GM12892 (cell line): ENCODE measurements at regions not wholly inside any gene's neighbourhood (a gene's known extent, or its start where the extent isn't known, plus 50 kb on each side); places are given as distances from the start of the nearest gene placed in this dataset.
"Not testable (repeated sequence)": the region's sequence is repeated elsewhere in the genome, so short reads cannot be mapped to it uniquely, and the experiment has no call there.

Experiments used
- DNase-seq: peaks from one replicate; pipeline ENCODE4 v3.0.0; 2011; ENCODE audit not compliant: insufficient read length
- FAIRE-seq: peaks from 2 replicates; lab custom pipeline; 2011; peaks lifted over from hg19 to GRCh38; lab: Jason Lieb, UNC
- POLR2A ChIP-seq: IDR thresholded peaks from 2 replicates; pipeline ENCODE4 v1.6.1; 2011; ENCODE audit warnings: low read depth, low read length, control low read depth
- POLR2AphosphoS5 ChIP-seq: IDR thresholded peaks from 2 replicates; pipeline ENCODE4 v1.6.1; 2011; ENCODE audit warnings: low read depth, low read length, control low read depth
- TAF1 ChIP-seq: IDR thresholded peaks from 2 replicates; pipeline ENCODE4 v1.6.1; 2011; ENCODE audit warnings: low read depth, mild to moderate bottlenecking, control low read depth, low read length, borderline replicate concordance

DNA sequence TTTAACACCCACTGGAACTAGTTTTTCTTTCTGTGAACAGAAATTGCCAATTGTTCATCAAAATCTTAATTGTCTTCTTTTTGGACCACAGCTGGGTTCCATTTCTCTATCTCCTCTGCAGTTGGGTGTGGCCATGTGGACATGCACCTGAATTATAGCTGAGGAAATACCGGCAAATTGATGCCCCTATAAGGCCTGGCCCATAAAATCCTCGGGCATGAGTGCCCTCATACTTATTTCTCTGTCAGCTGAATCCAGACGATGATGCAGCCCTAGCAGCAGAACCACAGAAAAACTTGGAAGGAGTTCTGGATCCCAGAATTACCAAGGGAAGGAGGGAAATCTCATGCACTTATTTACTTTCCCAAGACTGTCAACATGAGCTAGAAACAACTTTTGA, 249.0 kb downstream of the CYRIA start:
- TF ChIP-seq POLR2AphosphoS5 (no peak), POLR2A (no peak), TAF1 (no peak)
- FAIRE-seq (no peak), DNase-seq (no peak)

DNA sequence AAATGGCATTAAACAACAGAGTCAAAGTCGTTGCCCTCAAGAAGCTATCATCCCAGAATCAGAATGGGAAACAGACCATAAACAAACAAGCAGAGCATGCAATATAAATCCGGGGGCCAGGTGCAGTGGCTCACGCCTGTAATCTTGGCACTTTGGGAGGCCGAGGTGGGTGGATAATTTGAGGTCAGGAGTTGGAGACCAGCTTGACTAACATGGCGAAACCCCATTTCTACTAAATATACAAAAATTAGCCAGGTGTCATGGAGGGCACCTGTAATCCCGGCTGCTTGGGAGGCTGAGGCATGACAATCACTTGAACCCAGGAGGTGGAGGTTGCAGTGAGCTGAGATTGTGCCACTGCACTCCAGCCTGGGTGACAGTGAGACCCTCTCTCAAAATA, 249.8 kb downstream of the CYRIA start:
- FAIRE-seq: not testable (repeated sequence)

DNA sequence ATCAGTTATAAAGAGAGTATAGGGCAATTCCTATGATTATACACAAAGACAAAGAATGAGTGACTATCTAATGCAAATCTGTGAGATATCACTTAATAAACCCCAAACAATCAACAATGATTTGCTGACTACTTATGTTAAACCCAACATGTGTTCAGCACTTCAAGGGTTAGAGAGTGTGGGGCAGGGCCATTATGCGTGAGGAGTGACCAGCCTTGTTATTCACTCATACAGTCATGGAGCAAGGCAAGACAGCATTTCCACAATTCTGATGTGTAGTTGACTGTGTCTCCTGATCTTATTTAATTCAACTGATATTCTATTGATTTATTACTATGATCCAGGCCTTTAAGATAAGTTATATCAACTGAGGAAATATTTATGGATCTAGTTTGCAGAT, 251.7 kb downstream of the CYRIA start:
- DNase-seq (no peak), FAIRE-seq (no peak)
- no peak for TF ChIP-seq POLR2AphosphoS5
- TF ChIP-seq POLR2A: no peak
- no peak for TF ChIP-seq TAF1

More for the DNA sequence above, 249.8 kb downstream of the CYRIA start:
- DNase-seq: not testable (repeated sequence)

DNA sequence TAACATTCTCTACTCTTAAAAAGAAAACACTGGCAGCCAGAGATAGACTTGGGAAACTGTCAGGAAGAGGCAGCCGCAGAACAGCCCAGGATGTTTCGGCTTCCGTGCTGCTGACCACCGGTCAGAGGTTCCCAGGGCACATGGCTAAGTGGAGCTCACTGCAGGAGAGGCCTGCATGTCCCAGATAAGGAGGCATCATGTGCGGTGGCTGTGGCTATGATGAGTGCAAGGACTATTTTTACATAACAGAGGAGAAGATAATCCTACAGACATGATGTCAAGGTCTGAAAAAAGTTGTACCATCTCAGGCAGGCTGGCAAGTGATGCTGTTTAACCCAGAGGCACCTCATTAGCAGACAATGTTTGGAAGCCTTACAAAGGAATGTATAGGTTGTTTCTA, 252.3 kb downstream of the CYRIA start:
- no peak for FAIRE-seq
- no peak for DNase-seq
- no peak for TF ChIP-seq POLR2A
- no peak for TF ChIP-seq TAF1
- TF ChIP-seq POLR2AphosphoS5: no peak

DNA sequence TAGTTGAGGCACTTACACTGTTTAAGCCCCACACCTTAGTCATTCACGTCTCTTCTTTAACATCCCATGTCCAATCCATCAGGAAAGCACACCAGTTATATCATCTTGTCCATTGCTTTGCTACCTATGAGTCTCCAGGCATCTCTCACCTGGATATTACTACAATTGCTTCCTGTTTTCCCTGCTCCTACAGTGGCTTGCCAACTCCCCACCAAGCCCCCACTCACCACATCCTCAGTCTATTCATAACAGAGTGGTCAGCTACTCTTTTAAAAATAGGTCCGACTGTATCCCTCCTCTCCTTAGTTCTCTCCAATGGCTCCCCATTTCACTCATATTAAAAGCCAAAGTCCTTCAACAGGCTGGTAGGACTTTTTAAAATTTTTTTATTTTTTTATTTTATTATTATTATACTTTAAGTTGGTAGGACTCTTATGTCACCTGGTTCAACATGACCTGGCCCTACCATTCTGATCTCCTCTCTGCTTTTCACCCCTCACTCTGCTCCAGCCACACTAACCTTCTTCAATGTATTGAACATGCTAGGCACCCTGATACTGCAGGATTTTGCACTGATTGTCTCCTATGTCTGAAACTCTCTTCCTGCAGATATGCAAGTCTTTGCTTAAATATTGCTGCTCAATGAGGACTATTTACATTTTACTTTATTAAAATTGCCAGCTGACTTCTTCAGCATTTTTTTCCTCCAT, 253.2 kb downstream of the CYRIA start:
- no peak for FAIRE-seq
- no peak for DNase-seq
- TF ChIP-seq TAF1: no peak
- TF ChIP-seq POLR2AphosphoS5: no peak
- TF ChIP-seq POLR2A: no peak

DNA sequence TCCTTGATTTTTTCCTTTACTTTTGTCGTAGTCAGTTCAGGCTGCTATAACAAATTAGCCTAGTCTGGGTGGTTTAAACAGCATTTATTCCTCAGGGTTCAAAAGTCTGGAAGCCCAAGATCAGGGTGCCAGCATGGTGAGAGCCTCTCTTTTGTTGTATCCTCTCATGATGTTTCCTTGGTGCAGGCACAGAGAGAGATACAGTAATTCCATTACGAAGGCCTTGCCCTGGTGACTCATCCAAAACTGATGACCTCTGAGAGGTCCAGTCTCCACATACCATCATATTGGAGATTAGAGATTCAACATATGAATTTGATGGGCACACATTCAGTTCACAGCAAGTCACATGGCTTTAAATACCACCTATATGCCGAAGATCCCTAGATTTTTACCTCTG, 253.8 kb downstream of the CYRIA start:
- no peak for TF ChIP-seq POLR2AphosphoS5
- TF ChIP-seq TAF1: no peak
- TF ChIP-seq POLR2A: no peak
- DNase-seq (no peak), FAIRE-seq (no peak)

DNA sequence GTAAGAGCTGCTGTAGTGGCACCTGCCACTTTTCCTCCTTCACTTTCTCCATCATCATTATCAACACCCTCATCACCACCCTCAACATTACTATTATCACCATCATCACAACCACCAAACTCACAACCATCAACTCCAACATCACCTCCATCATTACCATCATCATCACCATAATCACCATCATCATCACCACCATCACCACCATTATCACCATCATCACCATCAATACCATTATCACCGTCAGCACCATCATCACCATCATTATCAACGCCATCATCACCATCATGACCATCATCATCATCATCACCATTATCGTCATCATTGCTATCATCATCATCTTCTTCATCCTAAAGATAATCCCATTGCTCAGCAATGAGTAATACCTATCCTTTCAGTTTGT, 255.8 kb downstream of the CYRIA start:
- no peak for TF ChIP-seq POLR2A
- no peak for TF ChIP-seq TAF1
- no peak for TF ChIP-seq POLR2AphosphoS5
- DNase-seq: no peak
- FAIRE-seq: no peak

DNA sequence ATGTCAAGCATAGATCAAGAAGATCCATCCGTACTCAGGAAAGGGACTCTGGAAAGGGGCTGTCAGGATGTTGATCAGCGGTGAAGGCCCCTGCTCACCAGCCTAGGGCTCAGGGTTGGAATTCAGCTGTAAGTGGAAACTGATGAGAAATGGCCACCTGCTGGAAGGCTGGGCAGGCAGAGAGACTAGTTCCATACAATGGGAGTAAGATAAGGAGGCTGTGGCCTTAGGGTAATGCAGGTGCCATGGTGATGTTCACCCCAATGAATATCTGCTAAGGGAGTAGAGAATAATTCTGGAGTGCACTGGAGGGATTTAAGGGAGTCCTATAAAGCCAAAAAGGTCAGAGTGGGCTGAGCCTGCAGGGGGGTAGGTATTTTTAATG, 256.6 kb downstream of the CYRIA start:
- DNase-seq: no peak
- TF ChIP-seq TAF1 (no peak), POLR2AphosphoS5 (no peak)
- no peak for FAIRE-seq

DNA sequence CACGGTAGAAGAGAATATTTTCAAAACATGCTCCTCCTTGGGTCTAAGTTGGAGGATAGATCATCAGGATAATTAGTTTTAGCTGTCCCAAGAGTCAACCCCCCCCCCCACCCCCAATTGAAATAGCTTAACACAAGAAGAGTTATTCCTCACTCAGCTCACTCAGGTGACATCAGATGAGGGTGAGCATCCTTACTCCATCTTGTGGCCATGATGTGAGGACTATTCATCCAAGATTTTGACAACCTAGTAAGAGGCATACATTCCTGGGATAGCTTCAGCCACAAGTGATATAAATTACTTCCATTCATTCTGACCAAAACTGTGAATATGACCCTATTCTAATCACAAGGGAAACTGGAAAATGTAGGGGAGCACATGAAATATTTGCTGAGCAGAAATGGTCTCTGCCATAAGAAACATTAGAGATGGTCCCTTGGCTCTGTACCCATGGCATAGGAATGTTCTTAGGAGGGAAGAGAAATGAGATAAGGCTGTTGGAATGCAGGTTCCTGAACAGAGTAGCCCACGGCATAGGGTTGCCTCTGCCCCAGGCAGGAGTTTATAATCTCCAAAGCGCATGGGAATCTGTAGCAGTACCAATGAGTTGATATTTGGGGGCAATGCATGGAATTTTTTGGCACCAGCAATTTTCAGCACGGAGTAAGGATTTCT, 257.2 kb downstream of the CYRIA start:
- TF ChIP-seq POLR2A: no peak
- TF ChIP-seq POLR2AphosphoS5: no peak
- no peak for TF ChIP-seq TAF1
- FAIRE-seq (no peak), DNase-seq (no peak)

DNA sequence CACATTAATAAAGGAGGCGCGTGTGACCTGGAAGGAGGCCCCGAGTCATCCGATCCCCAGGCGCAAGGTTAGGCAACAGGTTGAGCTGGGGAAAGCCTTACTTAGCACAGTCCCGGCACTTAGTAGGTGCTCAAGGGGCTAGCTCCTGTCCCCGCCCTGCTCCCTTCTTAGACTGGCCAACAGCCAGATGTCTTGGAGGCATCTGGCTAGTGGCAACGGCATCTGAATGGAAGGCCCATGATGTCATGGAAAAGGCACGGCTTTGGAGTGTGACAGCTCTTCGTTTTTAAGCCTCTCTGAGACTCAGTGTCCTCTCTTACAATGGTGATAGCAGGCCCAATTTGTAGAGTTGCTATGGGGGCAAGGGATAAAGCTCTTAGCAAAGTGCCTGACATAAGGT, 258.3 kb downstream of the CYRIA start:
- FAIRE-seq: no peak
- DNase-seq: no peak

DNA sequence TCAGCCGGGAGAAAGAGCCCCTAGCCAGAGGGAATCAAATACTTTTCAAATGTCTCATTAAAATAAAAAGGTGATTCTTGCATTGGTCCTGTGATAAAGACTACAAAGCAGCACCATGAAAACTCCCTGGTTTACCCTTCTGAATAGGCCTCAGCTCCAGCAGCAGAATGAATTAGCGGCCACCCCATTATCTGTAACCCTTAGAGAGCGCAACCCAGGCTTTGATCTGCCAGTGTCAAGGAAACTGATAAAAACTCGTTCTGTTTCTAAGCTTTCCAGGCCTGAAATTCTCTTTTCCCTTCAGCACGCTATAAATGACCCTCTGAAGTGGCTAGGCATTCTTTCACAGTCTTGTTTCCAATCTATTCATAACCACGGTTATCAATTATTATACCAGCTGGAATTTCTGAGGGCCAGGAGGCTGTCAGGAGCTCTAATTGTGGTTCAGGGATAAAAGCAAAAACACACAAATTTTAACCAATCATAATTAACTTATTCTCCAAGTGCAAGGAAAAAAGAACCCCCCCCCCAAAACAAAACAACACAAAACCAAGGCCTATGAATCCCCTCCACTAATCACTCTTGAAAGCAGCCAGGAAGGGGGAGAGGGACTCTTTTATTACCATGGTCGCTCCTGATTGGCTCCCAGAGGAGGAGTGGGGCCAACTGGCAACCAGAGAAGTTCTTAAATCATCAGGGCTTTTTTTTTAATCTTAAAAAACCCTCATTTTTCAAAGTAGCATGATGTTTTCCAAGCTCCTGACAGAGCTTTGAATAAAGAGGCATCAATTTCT, 258.9 kb downstream of the CYRIA start:
- DNase-seq (no peak), FAIRE-seq (no peak)
- TF ChIP-seq POLR2A (no peak), POLR2AphosphoS5 (no peak), TAF1 (no peak)

More for the DNA sequence above, 258.3 kb downstream of the CYRIA start:
- no peak for TF ChIP-seq TAF1
- TF ChIP-seq POLR2AphosphoS5: no peak

DNA sequence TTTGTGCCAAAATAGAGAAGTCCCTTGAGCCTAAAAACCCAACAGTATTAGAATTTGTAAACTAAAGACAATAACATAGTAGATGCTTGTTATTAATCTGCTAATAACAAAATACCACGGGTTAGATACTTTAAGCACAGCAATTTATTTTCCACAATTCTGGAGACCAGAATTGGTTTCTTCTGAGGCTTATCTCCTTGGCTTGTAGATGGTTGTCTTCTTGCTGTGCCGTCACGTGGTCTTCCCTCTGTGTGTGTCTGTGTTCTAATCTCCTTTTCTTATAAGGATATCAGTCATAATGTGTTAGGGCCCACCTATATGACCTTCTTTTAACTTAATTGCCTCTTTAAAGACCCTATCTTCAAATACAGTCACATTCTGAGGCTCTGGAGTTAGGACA, 260.1 kb downstream of the CYRIA start:
- TF ChIP-seq POLR2AphosphoS5: no peak
- TF ChIP-seq POLR2A: no peak
- no peak for TF ChIP-seq TAF1
- FAIRE-seq (no peak), DNase-seq (no peak)
